ENCODE measurements at regions not wholly inside any gene's neighbourhood (a gene's known extent, or its start where the extent isn't known, plus 50 kb on each side); places are given as distances from the start of the nearest gene placed in this dataset.
"Not testable (repeated sequence)": the region's sequence is repeated elsewhere in the genome, so short reads cannot be mapped to it uniquely, and the experiment has no call there.

DNA sequence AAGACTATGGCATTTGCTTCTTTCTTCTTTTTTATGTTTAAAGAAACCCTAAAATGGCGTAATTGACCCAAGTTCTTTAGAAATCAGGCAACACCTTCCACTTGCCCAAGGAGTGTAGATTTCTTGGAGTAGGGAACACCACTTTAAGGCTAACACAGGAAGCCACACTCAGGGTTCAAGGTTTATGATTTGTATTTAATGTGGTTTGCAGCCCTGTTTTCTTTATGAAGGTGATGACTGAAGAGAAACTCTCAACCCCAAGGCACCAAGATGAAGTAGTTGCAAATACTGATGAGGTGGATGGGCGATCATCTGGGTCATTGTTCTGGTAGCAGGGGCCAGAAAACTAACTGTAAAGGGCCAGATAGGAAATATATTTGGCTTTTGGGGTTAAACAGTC is 101.1 kb downstream of the DLEU7 start:
- DNase-seq (ENCODE audit: low spot score) = no peak

DNA sequence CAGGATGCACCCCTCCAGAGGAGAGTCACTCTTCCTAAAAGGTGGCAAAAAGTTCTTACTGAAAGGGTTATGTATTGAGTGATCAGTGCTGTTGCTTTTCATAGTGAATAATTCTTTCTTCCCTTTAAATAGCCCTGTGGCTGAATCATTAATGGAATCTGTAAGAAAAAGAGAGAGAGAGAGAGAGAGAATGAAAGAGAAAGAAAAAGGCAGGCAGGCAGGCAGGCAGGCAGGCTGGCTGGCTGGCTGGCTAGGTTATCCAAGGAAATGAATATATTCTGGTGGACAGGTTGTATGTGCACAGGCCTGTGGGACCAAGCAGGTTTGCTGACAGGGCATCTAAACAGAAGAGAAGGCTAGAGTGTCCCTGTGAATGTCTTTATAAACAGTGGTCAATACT is 100.5 kb downstream of the DLEU7 start:
- no peak for DNase-seq (ENCODE audit: low spot score)

DNA sequence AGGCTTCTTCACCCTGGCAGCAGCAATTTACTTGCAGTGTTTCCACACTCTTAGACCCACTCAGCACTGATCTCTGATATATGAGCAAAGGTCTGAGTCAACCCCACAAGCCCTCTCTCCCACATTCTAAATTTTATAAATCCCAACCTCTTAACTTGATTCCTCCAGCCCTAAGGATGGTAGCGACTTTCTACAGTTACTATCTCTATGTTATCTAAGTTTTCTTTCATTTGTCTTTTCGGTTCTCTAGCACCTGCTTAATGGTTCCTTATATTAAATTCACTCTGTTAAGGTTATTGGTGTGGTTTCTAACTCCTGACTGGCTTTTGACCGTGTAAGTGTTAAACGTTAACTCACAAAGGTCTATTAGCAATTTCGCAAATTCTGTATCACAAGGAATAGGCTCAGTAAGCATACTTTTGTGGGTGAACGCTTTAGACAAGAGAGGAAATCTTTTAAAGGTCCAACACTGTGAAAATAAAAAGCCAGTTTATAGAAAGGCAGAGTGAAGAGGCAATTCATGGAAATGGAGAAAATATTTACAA is 99.3 kb downstream of the DLEU7 start:
- DNase-seq (ENCODE audit: low spot score) = no peak

DNA sequence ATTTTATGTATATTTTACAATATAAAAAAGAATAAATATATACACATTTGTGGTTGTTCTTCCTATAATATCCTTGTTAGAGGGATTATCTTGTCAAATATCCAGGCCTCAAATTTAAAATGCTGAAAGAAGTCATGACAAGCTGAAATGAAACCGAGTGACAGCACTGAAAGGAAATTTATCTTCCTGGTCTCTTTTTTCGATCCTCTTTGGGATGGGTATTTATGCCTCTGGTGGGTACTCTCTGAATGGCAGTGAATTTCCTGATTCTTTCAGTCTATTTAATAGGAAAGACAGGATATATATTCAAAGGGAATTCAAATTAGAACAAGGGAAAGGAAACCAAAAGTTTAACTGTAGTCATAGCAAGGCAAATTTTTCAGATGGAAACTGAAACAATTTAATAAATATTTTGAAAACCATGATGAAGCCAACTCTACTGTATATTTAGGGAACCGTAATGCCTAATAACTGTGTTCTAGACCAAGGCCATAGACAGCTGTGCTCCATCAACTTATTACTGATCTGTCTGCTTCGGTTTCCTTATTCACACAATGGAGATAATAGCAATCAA is 97.9 kb downstream of the DLEU7 start:
- no peak for DNase-seq (ENCODE audit: low spot score)

DNA sequence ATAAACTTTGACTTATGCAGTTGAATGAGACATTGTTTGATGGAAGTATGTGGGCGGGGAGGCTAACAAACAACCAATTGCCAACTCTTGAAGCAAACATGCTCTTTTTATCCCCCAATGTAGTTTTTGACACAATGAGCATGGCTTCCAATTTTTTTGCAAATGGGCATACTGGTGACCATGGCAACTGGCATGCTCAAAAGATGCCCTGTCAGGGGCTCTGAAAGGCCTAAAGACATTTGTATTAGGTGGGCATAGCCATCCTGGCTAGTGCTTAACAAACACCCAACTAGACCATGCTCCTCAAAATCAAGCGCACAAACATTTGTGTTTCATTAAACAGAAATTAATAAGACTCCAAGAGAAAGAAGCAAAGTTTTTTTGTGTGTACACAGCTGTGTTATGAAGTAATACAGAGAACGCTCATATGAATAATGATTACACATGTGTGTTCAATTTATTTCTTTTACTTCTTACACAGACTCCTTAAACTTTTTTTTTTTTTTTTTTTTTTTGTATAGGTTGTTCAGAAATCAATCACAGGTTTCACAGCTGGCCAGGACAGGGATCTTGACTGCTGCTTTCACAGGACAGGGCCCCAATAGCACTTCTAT is 95.6 kb downstream of the DLEU7 start:
- no peak for DNase-seq (ENCODE audit: low spot score)

DNA sequence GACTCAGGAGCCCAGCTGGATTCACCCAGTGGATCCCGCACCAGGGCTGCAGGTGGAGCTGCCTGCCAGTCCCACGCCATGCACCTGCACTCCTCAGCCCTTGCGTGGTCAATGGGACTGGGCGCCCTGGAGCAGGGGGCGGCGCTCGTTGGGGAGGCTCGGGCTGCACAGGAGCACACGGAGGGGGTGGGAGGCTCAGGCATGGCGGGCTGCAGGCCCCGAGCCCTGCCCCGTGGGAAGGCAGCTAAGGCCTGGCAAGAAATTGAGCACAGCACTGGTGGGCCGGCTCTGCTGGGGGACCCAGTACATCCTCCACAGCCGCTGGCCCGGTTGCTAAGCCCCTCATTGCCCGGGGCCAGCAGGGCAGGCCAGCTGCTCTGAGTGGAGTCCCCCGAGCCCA is 90.3 kb downstream of the DLEU7 start:
- DNase-seq (ENCODE audit: low spot score) = not testable (repeated sequence)

DNA sequence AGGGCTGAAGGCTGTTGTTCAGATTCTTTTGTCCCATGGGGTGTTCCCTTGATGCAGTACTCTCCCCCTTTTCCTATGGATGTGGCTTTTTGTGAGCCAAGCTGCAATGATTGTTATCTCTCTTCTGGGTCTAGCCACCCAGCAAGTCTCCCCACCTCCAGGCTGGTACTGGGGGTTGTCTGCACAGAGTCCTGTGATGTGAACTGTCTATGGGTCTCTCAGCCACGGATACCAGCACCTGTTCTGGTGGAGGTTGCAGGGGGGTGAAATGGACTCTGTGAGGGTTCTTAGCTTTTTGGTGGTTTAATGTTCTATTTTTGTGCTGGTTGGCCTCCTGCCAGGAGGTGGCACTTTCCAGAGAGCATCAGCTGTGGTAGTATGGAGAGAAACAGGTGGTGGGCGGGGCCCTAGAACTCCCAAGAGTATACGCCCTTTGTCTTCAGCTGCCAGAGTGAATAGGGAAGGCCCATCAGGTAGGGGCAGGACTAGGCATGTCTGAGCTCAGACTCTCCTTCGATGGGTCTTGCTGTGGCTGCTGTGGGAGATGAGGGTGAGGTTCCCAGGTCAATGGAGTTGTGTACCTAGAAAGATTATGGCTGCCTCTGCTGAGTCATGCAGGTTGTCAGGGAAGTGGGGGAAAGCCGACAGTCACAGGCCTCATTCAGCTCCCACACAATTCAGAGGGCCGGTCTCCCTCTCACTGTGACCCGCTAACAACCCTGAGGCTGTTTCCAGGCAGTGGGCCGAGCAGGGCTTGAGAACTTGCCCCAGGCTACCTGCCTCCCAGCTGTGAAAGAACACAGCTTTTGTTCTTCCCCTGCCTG is 87.4 kb downstream of the DLEU7 start:
- DNase-seq (ENCODE audit: low spot score) = peak; percentile 65

DNA sequence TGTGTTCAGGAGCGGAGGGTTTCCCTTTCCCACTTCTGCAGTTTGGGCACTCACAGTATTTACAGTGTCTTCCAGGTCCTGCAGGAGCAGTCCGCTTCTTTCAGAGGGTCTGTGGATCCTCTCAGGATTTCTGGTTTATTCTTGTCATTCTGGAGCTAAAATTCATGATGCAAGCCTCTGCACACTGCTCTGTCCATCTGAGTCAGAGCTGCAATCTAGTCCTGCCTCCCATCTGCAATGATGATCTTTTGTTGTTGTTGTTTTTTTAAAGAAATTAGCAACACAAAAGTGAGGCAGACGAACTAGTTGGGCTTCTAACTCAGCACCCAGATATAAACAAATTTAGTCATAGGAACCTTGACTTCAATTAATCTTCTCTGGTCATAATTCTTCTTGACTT is 86.5 kb downstream of the DLEU7 start:
- DNase-seq (ENCODE audit: low spot score) = no peak

DNA sequence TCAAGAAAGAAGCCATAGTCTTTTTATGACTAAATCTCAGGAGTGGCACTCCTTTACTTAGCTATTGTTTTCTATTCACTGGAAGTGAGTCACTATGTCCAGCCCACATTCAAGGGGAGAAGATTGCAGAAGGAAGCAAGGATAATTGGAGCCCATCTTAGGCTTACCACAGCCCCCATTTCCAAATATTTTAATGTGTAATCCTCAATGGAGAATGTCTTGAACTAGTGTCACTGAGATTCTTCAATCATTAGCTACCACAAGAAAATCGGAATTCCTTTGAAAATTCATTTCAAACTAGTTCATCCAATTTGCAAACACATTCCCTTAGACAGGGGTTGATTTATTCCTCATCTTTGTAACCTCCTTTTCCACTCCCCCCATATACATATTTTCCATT is 84.7 kb downstream of the DLEU7 start:
- DNase-seq (ENCODE audit: low spot score) = no peak

DNA sequence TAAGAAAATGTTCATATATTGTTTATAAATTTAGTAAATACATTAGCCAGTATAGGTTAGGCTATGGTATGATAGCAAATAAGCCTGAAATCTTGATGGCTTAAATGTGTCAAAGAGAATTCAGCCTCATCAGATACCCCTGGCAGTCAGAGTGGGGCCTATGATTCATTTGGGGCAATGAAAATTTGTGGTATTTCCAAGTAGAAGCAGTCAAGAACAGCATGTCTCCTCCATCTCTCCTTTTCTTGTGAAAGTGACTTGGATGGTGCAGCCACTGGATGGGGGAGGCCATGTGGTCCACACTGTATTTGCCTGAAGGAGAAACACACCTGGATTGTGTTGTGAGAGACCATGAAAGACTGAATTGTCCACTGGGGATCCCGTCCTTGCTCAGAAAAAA is 82.7 kb downstream of the DLEU7 start:
- no peak for DNase-seq (ENCODE audit: low spot score)

DNA sequence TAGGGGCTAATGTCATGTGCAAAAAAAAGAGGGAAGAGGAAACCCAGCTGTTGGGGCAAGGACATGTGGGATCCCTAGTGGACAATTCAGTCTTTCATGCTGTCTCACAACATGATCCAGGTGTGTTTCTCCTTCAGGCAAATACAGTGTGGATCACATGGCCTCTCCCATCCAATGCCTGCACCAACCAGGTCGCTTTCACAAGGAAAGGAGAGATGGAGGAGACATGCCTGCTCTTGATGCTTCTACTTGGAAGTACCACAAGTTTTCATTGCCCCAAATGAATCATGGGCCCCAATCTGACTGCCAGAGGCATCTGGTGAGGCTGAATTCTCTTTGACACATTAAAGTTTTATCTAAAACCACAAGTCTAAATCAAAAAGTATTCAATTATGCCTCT is 82.1 kb downstream of the DLEU7 start:
- DNase-seq (ENCODE audit: low spot score) = no peak

DNA sequence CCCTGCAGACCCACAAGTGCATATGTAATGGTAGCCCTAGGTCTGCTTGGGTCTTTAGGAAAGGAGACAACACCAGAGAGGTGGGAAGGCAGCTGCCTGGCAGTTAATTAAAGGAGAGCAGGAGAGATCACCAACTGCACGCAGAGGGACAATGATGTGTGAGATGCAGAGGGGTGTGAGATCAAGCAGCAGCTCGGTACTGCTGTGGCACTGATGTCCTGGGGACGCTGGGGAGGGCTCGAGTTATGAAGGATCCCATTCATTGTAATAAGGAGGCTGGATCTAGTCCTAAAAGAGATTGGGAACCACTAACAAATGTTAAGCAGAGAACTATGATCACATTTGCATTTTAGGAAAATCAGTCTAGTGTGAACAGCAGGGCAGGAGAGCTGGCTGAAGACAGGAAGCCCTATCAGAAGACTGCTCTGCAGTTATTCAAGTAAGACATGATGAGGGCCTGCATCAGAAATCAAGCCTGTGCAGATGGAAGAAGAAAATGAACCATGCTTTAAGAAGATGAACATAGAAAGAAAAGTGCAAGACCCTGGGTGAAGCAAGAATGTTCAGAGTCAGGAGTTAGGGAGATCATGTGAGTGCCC is 80.4 kb downstream of the DLEU7 start:
- no peak for DNase-seq (ENCODE audit: low spot score)

DNA sequence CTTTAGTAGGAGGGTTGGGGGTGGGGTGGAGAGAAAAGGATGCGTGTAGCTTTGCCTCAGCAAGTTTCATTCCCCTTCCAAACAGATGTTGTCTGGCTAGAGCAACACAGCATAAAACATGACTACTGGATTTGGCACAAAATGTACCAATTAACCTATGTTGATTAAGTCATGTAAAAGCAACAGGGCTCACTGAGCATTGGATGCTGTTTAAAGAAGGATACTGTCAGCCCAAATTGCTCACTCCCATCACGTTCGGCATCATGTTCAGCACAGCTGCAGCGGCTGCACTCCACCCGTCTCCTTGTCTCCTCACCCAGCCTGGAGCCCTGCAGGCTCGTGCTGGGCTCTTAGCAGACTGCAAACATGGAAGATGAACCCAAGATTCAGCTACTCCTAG is 77.5 kb downstream of the DLEU7 start:
- DNase-seq (ENCODE audit: low spot score) = no peak

DNA sequence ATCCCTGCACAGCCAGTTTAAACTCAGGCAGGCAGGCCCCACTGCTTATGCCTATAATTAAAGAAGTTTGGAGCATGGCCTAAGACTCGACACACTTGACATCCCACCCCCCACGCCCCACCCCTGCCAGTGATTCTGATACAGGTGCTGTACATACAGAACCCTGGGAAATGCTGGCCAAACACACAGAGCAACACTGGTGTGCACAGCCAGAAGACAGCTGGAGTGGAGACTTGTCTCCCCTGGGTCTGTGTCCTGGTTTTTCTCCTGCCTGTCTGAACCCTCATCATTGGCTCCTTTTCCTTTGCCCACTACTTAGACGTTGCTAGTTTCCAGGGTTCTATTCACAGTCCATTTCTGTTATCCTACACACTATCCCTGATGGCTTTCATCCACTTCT is 76.8 kb downstream of the DLEU7 start:
- no peak for DNase-seq (ENCODE audit: low spot score)

DNA sequence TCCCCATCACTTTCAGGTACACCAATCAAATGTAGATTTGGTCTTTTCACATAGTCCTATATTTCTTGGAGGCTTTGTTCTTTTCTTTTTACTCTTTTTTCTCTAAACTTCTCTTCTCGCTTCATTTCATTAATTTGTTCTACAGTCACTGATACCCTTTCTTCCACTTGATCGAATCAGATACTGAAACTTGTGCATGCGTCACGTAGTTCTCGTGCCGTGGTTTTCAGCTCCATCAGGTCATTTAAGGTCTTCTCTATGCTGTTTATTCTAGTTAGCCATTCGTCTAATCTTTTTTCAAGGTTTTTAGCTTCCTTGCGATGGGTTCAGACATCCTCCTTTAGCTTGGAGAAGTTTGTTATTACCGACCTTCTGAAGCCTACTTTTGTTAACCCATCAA is 70.6 kb downstream of the DLEU7 start:
- DNase-seq (ENCODE audit: low spot score) = not testable (repeated sequence)

Data from ureter (tissue), 1 donor.